SHP77 treated with DMSO at 0.1 percent for 48 hours (cell line): ENCODE measurements at regions not wholly inside any gene's neighbourhood (a gene's known extent, or its start where the extent isn't known, plus 50 kb on each side); places are given as distances from the start of the nearest gene placed in this dataset.

Experiments
- DNase-seq: peaks from one replicate; lab custom pipeline; 2025; lab: John Stamatoyannopoulos, UW

DNA sequence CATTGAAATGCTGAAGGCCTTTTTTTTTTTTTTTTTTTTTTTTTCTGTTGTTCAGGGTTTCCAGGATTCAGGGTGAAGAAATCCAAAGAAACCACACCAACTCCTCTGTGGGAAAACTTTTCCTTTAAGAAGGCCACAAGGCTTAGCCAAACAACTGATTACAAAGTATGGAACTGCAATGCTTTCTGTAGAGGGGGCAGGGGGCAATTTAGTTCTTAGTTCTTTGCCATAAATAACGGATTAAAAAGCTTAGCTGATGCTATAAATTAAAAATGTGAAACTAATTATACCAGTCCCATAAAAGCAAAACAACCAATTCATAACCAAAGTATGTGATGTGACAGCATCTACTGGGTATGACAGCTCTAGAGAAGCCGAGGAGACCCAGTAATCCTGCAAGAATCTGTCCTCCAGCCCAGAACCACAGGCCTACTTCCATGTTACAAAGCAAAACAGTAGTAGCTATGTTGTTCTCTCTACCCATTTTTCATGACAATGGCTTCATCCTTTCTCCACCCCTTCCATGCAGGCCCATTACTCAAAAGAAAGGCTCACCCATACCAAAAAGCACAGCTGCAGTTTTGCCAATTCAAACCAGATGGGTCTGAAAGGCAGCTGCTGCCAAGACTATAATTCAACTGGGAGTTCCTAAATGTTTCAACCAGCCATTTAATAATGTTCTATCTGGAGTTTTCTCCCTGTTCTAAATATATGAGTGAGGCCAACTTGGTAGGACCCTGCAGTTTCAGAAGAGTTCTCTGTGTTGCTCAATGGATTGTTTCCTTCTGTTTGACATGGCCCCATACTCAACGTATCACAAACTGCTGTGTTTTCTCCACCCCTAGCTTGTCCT, 167.1 kb upstream of the ZFHX3 start:
- no peak for DNase-seq

GRCh38 chr16:73213732-73214455, 166.0 kb upstream of the ZFHX3 start:
- DNase-seq: no peak

DNA sequence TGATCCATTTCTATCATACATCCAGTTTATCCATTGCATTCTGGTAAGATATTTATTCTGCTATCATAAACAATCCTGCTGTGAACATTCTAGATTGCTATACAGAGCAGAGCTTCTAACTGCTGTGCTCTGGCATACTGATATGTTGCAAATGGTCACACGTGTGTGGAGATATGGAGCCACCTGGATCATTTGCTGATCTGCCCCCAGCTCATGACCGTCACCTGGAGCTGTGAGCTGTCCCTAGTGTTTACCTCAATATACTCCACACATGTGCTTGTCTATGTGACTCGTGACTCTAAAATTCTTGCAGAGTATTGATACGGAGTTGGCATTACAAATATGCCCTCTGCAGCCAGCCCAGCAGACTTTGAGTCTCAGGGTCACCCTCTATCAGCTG, 164.5 kb upstream of the ZFHX3 start:
- DNase-seq: no peak

GRCh38 chr16:73210686-73211085, 162.8 kb upstream of the ZFHX3 start:
- no peak for DNase-seq

- DNase-seq: no peak
Observed at GRCh38 chr16:73210084-73210483, 162.2 kb upstream of the ZFHX3 start.

- DNase-seq: no peak
Observed at GRCh38 chr16:73209190-73209589, 161.3 kb upstream of the ZFHX3 start.

- no peak for DNase-seq
Observed at GRCh38 chr16:73206151-73206707, 158.3 kb upstream of the ZFHX3 start.

DNA sequence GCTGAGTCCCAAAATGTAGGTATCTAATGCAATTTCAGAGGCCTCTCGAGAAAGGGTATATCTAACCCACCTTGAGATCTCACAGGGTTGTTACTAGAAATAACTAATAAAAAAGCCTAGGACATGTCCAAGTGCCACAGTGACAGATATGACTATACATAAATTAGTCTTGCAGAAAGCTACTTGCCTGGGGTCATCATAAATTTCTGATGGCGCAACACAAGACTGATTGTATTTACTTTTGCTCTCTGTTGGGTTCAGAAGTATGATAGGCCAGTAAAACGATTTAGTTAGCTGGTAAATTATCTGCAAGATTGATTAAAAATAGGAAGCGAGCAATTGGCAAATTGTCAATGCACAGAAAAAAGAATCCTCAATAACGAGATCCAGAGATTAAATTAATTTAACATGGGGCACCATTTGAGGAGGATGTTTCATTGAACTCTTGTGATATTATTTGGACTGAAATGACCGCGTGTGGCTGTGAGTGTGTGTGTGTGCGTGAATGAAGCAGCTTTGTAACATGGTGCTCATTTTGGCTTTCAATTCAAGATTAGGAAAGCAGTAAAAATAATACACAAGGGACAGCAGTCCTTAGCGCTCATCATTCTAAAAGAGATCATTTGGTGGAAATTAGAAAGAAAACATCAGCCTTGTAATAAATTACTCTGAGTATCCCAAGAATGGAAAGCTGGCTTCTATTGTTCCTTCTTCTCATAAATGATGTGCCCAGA, 157.4 kb upstream of the ZFHX3 start:
- no peak for DNase-seq

GRCh38 chr16:73204359-73205152, 156.6 kb upstream of the ZFHX3 start:
- no peak for DNase-seq

GRCh38 chr16:73202161-73202729, 154.3 kb upstream of the ZFHX3 start:
- DNase-seq: no peak

DNA sequence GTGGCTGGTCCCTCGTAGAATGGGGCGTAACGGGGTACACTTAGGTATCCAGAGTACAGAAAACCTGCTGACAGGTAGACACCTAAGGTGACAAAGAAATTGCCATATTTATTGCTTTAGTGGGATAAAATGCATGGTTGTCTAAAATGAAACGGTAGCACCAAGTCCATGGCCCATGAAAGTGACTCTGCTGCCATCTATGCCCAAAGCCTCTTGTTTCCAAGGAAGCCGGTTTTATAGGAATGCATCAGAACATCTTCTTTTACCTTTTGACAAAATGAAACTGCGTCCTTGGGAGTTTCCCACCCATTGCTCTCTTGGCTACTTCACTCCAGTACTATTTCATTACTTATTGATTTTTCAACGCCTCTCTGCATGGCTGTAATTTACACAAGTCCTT, 151.3 kb upstream of the ZFHX3 start:
- no peak for DNase-seq

DNA sequence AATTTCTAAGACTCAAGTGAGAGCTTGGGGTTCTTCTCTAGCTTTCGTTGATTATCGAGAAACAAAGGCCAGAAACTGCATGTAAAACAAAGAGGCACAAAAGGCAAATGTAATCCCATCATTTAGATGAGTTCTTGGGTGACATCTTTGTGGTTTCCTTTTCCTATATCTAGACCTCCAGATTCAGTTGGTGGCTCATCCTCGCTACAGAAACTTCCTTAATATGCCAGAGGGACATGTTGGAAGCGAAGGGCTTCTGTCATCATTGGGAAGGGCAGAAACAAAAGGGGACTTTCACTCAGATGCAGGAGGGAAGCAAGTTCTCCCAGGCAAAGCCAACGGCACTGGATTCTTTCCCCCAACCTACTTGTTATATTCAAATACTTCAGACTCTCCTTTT, 150.6 kb upstream of the ZFHX3 start:
- DNase-seq: no peak

DNA sequence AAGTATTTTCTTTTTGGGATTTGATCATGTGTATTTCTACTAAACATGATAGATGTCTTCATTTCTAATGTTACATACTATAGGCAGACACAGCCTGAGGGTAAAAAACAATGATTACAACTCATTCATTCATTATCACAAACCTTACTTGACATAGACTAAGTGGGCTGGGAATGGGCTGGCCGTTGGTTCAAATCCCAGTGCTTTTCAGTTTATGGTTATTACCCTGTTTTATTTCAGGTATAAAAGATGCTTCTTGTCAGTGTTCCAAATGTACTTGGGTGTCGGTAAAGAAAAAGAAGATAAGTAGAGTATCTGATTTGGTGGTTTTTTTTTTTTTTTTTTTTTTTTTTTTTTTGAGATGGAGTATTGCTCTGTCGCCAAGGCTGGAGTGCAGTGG, 149.7 kb upstream of the ZFHX3 start:
- no peak for DNase-seq

GRCh38 chr16:73196670-73197069, 148.7 kb upstream of the ZFHX3 start:
- DNase-seq: peak; percentile 41

DNA sequence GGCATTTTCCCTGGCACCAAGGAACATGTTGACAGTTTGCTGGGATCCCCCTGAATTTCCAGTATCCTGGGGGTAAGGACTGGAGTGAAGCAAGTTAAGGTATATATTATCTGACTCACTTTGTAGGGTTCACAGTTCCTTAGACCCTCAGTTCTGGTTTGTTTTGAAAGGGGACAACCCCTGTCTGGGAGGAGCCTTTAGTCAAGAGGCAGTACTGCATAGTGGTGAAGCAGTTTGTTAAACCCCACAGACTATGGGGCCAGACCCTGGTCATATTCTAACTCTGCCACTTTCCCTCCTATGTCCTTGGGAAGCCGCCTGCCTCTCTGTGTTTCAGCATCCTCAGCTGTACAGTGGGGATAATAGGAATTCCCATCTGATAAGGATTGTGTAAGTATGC, 145.5 kb upstream of the ZFHX3 start:
- no peak for DNase-seq

GRCh38 chr16:73192232-73192894, 144.4 kb upstream of the ZFHX3 start:
- DNase-seq: no peak

GRCh38 chr16:73191660-73192046, 143.7 kb upstream of the ZFHX3 start:
- DNase-seq: no peak

DNA sequence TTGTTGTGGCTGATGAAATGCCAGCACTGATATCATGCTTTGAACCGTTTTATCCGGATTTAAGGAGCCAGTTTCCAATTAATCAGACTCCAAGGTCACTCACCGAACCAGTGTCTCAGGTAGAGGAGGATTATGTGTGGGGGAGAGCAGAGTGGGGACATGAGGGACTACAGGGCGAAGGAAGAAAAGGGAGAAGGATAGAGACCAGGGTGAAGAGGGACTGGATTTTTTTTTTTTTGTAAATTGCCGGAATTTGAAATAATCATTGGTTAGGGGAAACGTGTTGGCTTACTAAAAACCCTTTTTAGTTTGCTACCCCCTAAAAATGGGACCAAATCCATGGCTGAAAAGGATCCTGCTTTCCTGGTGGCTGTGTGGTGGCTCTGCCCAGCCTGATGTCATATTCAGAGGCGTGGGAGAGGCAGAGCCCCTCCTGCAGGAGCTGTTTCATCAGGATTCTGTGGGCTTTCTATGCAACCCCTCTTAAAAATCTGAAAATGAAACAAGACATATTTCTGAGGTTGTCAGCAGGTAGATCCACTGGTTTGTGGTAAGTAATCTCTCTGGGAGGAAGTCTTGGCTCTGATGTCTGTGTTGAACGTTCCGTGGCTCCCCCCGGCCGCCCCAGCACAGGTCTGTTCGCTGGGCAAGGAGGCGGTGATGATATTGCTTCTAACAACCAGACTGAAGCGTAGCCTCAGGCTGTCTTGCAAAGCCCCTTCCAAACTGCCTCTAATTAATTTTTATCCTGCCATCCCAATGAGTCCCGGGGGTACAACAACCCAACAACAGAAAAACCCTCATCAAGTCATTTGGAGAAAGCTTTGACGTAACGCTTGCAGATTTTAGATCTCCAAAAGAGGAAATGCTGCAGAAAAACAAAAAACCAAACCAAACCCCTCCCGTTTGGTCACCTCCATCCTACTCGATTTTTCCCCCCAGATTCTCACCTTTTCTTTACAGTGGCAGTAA, 143.0 kb upstream of the ZFHX3 start:
- no peak for DNase-seq

GRCh38 chr16:73190256-73190655, 142.3 kb upstream of the ZFHX3 start:
- no peak for DNase-seq

DNA sequence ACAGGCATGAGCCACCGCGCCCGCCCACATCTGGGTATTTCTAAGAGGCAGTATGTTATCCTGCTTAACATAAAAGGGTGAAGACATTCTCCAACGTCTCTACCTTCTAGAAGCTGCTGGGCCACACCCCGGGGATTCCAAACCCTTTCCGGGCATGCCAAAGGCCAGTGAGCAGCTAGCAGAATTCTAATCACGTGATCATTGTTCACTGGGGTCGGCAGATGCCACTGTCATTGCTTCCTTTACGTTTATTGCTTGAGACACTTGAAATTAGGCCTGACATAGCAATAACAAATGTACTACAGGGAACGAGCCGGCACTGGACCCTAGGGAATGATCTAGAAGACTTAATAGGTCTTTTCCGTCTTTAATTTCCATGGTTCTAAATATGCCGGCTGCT, 141.2 kb upstream of the ZFHX3 start:
- no peak for DNase-seq
